ENCODE measurements at regions not wholly inside any gene's neighbourhood (a gene's known extent, or its start where the extent isn't known, plus 50 kb on each side); places are given as distances from the start of the nearest gene placed in this dataset.

DNA sequence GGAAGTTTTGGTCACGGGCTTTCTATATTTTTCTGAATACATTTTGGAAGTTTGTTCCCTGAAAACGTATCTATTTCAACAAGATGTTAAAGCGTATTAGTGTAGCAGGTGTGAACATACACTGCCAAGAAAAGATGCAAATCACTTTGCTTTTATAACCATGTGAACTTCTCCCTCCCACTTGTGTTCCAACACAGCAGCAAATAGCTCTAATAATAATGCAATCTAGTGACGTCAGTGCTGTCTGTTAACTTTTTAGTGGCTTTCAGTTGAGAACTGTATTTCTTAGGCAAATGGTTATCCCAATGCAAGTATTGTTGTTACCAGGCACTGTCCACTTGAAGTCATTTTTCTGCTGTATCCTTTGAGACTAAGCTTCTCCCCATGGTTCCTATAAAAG lies 188.4 kb upstream of the IGFBP3 start:
- H3K79me1 ChIP-seq (ENCODE audit: low read depth in 1 of 2, low read length in 2 of 2) = no peaks in the 10 kb centered on the region
- H2BK120ac ChIP-seq (ENCODE audit: low read depth, low read length) = no peak overlapping the region
- DNase-seq = no peak
- no peak overlapping the region for H3K4me3 ChIP-seq (ENCODE audit: insufficient read depth, low read depth, low read length)
- H2AK5ac ChIP-seq (ENCODE audit: low read depth, low read length) = no peak overlapping the region
- POLR2A ChIA-PET (ENCODE audit: unreplicated experiment) = no interaction called here
- CTCF ChIA-PET = no interaction called here
- H3K27me3 ChIP-seq (ENCODE audit: control insufficient read depth, insufficient read depth, low read length) = no peaks in the 10 kb centered on the region
- H3K36me3 ChIP-seq (ENCODE audit: control insufficient read depth, insufficient read depth, low read length) = no peaks in the 10 kb centered on the region
- H4K8ac ChIP-seq (ENCODE audit: low read depth in 2 of 2, low read length in 2 of 2) = no peak overlapping the region
- no peak overlapping the region for H2BK5ac ChIP-seq (ENCODE audit: low read depth, low read length, poor library complexity, severe bottlenecking)
- H2BK20ac ChIP-seq (ENCODE audit: low read depth, low read length) = no peak overlapping the region
- no peak for TF ChIP-seq MXI1 (IDR thresholded peaks at IDR 0.05; ENCODE audit: borderline replicate concordance, low read depth, low read length)
- no peak for TF ChIP-seq MAFK (IDR thresholded peaks at IDR 0.05; ENCODE audit: low read depth, low read length)
- no peak for TF ChIP-seq CHD1 (IDR thresholded peaks at IDR 0.05; ENCODE audit: low read depth, low read length)
- no peak for TF ChIP-seq RFX5 (IDR thresholded peaks at IDR 0.05; ENCODE audit: low read depth, low read length)
- no peak for TF ChIP-seq MAZ (IDR thresholded peaks at IDR 0.05; ENCODE audit: borderline replicate concordance, low read depth, low read length)
- no peak for TF ChIP-seq CTCF (conservative IDR thresholded peaks at IDR 0.05; ENCODE audit: low read depth, low read length)
- WGBS, 2 experiments (ENCODE audit: extremely low coverage in 2 of 2, insufficient read length in 1 of 2) = no CpG with 5 or more reads among the region's 4 CpGs
- H3K56ac ChIP-seq (ENCODE audit: extremely low read depth, insufficient read depth, low read length) = no peak overlapping the region
- no peaks in the 10 kb centered on the region for H4K20me1 ChIP-seq (ENCODE audit: insufficient read depth, low read length)
- no peak overlapping the region for H3K14ac ChIP-seq (replicated peaks; ENCODE audit: low read depth, low read length)
- BruUV-seq (replicated peaks) = no TSS peak
- H3K4me2 ChIP-seq (ENCODE audit: low read depth, low read length) = no peak overlapping the region
- intact Hi-C loops (cut with micrococcal nuclease) = no loop called here
- H3K9me3 ChIP-seq (ENCODE audit: control insufficient read depth, insufficient read depth, low read length) = no peaks in the 10 kb centered on the region
- H2AFZ ChIP-seq (replicated peaks; ENCODE audit: low read length, poor library complexity) = no peak overlapping the region
- no peak overlapping the region for H3K9ac ChIP-seq (ENCODE audit: low read depth, low read length)
- in situ Hi-C loops (cut with MboI; ENCODE audit: low sequenced_read_pairs) = no loop called here
- H2AK9ac ChIP-seq (replicated peaks; ENCODE audit: low read depth, low read length, poor library complexity) = no peak overlapping the region
- no peaks in the 10 kb centered on the region for H3K4me1 ChIP-seq (ENCODE audit: control insufficient read depth, insufficient read depth, low read length)
- dilution Hi-C loops (cut with HindIII; ENCODE audit: low sequenced_read_pairs, unreplicated experiment) = no loop called here
- no peak overlapping the region for H4K91ac ChIP-seq (ENCODE audit: insufficient read depth, low read depth, low read length)
- no peaks in the 10 kb centered on the region for H3K9me1 ChIP-seq (ENCODE audit: insufficient read depth, low read length)
- no peak overlapping the region for H2BK15ac ChIP-seq (ENCODE audit: low read depth, low read length)
- ATAC-seq (ENCODE audit: low read depth) = no peak
- H3K23ac ChIP-seq (ENCODE audit: low read depth, low read length) = no peak overlapping the region
- no peak overlapping the region for H4K5ac ChIP-seq (ENCODE audit: low read depth, low read length)
- no peak overlapping the region for H3K4ac ChIP-seq (ENCODE audit: low read depth, low read length)
- no peak overlapping the region for H3K27ac ChIP-seq (ENCODE audit: insufficient read depth, low read length)
- H3K18ac ChIP-seq (ENCODE audit: low read depth, low read length) = no peak overlapping the region

Data from IMR-90 (cell line).